ENCODE measurements at regions not wholly inside any gene's neighbourhood (a gene's known extent, or its start where the extent isn't known, plus 50 kb on each side); places are given as distances from the start of the nearest gene placed in this dataset.

GRCh38 chr19:28864577-28865042 lies 348.3 kb downstream of the UQCRFS1 start:
- TF ChIP-seq NFIC (IDR thresholded peaks at IDR 0.05) (no peak), EGR1 (IDR thresholded peaks at IDR 0.05) (no peak), RAD21 (IDR thresholded peaks at IDR 0.05; ENCODE audit: low read depth) (no peak), EP300 (IDR thresholded peaks at IDR 0.05; ENCODE audit: borderline replicate concordance) (no peak), TEAD4 (IDR thresholded peaks at IDR 0.05) (no peak), TCF12 (IDR thresholded peaks at IDR 0.05; ENCODE audit: low read depth) (no peak), CEBPB (IDR thresholded peaks at IDR 0.05) (no peak), FOXM1 (IDR thresholded peaks at IDR 0.05; ENCODE audit: borderline replicate concordance, low read depth) (no peak), YY1 (IDR thresholded peaks at IDR 0.05; ENCODE audit: low read depth) (no peak)
- TF ChIP-seq, protein P1, sequence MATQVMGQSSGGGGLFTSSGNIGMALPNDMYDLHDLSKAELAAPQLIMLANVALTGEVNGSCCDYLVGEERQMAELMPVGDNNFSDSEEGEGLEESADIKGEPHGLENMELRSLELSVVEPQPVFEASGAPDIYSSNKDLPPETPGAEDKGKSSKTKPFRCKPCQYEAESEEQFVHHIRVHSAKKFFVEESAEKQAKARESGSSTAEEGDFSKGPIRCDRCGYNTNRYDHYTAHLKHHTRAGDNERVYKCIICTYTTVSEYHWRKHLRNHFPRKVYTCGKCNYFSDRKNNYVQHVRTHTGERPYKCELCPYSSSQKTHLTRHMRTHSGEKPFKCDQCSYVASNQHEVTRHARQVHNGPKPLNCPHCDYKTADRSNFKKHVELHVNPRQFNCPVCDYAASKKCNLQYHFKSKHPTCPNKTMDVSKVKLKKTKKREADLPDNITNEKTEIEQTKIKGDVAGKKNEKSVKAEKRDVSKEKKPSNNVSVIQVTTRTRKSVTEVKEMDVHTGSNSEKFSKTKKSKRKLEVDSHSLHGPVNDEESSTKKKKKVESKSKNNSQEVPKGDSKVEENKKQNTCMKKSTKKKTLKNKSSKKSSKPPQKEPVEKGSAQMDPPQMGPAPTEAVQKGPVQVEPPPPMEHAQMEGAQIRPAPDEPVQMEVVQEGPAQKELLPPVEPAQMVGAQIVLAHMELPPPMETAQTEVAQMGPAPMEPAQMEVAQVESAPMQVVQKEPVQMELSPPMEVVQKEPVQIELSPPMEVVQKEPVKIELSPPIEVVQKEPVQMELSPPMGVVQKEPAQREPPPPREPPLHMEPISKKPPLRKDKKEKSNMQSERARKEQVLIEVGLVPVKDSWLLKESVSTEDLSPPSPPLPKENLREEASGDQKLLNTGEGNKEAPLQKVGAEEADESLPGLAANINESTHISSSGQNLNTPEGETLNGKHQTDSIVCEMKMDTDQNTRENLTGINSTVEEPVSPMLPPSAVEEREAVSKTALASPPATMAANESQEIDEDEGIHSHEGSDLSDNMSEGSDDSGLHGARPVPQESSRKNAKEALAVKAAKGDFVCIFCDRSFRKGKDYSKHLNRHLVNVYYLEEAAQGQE (IDR thresholded peaks at IDR 0.05; ENCODE audit: low read depth), result no peak

DNA sequence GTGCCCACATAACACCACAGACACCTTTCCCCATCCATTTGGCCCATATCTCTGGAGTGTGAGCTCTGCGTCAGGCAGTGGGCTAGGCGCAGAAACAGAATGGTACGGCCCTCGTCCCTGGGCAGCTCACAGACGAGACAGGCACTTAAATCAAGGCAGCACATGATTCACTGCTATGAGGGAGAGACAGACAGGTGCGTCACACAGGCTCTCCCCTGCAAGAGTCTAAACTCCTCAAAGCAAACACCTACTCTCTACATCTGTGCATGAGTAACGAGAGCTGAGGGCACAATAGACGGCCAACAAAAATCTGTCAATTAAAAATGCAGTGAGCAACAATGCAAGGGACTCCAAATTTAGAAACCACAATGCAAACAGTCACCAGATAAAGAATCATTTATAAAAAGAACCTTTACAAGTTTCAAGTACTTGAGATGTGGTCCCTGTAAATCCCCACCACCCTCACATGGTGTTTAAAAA lies 348.9 kb downstream of the UQCRFS1 start:
- TF ChIP-seq ZBTB7A (IDR thresholded peaks at IDR 0.05; ENCODE audit: low read depth), result no peak

GRCh38 chr19:28862238-28862637 lies 350.7 kb downstream of the UQCRFS1 start:
- no peak for TF ChIP-seq TEAD4 (IDR thresholded peaks at IDR 0.05)
- TF ChIP-seq, protein P1 (IDR thresholded peaks at IDR 0.05; ENCODE audit: low read depth), result no peak
- TF ChIP-seq MAX (IDR thresholded peaks at IDR 0.05), result no peak
- TF ChIP-seq ZBTB7A (IDR thresholded peaks at IDR 0.05; ENCODE audit: low read depth), result no peak
- TF ChIP-seq FOXM1 (IDR thresholded peaks at IDR 0.05; ENCODE audit: borderline replicate concordance, low read depth), result no peak
- TF ChIP-seq CREB1 (IDR thresholded peaks at IDR 0.05; ENCODE audit: low read depth), result no peak
- no peak for TF ChIP-seq EGR1 (IDR thresholded peaks at IDR 0.05)
- TF ChIP-seq EP300 (IDR thresholded peaks at IDR 0.05; ENCODE audit: borderline replicate concordance), result no peak
- no peak for TF ChIP-seq TAF1 (IDR thresholded peaks at IDR 0.05; ENCODE audit: low read depth)
- TF ChIP-seq RAD21 (IDR thresholded peaks at IDR 0.05; ENCODE audit: low read depth), result no peak
- no peak for TF ChIP-seq YY1 (IDR thresholded peaks at IDR 0.05; ENCODE audit: low read depth)
- TF ChIP-seq, protein P2, sequence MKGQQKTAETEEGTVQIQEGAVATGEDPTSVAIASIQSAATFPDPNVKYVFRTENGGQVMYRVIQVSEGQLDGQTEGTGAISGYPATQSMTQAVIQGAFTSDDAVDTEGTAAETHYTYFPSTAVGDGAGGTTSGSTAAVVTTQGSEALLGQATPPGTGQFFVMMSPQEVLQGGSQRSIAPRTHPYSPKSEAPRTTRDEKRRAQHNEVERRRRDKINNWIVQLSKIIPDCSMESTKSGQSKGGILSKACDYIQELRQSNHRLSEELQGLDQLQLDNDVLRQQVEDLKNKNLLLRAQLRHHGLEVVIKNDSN (IDR thresholded peaks at IDR 0.05), result no peak

DNA sequence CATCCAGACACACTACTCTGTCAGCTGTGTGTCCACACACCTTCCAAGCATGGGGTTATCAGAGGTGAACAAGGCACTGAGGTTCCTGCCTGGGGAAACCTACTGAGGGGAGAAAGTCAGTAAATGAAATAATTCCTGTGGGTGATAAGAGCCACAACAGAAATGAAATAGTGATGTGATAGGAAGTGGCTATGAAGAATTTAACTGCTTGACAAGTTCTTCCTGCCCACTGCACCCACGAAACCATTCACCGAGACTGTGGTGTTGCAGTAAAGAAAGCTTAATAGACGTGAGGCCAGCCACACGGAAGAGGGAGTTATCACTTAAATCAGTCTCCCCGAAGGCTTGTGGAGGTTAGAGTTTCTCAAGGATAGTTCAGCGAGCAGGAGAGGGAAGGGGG lies 353.1 kb downstream of the UQCRFS1 start:
- no peak for TF ChIP-seq YY1 (IDR thresholded peaks at IDR 0.05; ENCODE audit: low read depth)
- TF ChIP-seq TEAD4 (IDR thresholded peaks at IDR 0.05), result no peak
- TF ChIP-seq CREB1 (IDR thresholded peaks at IDR 0.05; ENCODE audit: low read depth), result no peak
- TF ChIP-seq FOXM1 (IDR thresholded peaks at IDR 0.05; ENCODE audit: borderline replicate concordance, low read depth), result no peak
- no peak for TF ChIP-seq TAF1 (IDR thresholded peaks at IDR 0.05; ENCODE audit: low read depth)
- no peak for TF ChIP-seq EP300 (IDR thresholded peaks at IDR 0.05; ENCODE audit: borderline replicate concordance)

DNA sequence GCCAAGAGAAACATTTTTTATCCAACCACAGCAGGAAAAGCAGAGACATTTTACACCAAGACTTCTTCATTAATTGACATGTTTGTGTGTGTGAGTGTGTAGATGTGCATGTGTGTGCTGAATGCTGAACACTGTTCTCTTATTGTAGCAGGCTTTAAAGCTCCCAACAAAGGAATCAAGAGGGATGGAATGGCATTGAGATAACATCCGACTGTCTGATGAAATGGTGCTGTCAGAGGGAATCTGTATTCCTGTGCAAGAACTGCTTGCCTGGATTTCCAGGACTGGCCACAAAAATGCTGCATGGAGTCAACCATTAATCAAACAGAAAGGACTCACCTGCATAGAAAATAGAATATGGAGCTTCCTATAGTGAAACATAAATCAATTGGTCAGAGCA lies 354.0 kb downstream of the UQCRFS1 start:
- TF ChIP-seq TAF1 (IDR thresholded peaks at IDR 0.05; ENCODE audit: low read depth) (no peak), RAD21 (IDR thresholded peaks at IDR 0.05; ENCODE audit: low read depth) (no peak), NFIC (IDR thresholded peaks at IDR 0.05) (no peak), TEAD4 (IDR thresholded peaks at IDR 0.05) (no peak), TCF12 (IDR thresholded peaks at IDR 0.05; ENCODE audit: low read depth) (no peak), CEBPB (IDR thresholded peaks at IDR 0.05) (no peak), ZBTB7A (IDR thresholded peaks at IDR 0.05; ENCODE audit: low read depth) (no peak), YY1 (IDR thresholded peaks at IDR 0.05; ENCODE audit: low read depth) (no peak), FOXM1 (IDR thresholded peaks at IDR 0.05; ENCODE audit: borderline replicate concordance, low read depth) (no peak), CREB1 (IDR thresholded peaks at IDR 0.05; ENCODE audit: low read depth) (no peak), MAX (IDR thresholded peaks at IDR 0.05) (no peak)
- TF ChIP-seq, protein P2 (IDR thresholded peaks at IDR 0.05), result no peak
- TF ChIP-seq, protein P1 (IDR thresholded peaks at IDR 0.05; ENCODE audit: low read depth), result no peak

All from Ishikawa (cell line).